OCI-LY3 (cell line): ENCODE measurements at regions not wholly inside any gene's neighbourhood (a gene's known extent, or its start where the extent isn't known, plus 50 kb on each side); places are given as distances from the start of the nearest gene placed in this dataset.

ENCODE experiments used
- H2AFZ ChIP-seq: fragments of 200-600, 300-600 bp; shearing (Covaris generic); 2 replicates; pipeline ENCODE4 v1.6.0; 2014; ENCODE audit warnings: antibody characterized with exemption, low read depth, low read length
- H3K27ac ChIP-seq: fragments of 200-600, 300-600 bp; sonication (generic); 2 replicates; pipeline ENCODE4 v1.5.1; 2014; ENCODE audit warnings: mild to moderate bottlenecking, low read length, moderate library complexity, mixed read lengths
- H3K27me3 ChIP-seq: fragments of 200-600, 300-600 bp; sonication (generic); 2 replicates; pipeline ENCODE4 v1.6.1; 2014; ENCODE audit warnings: low read depth, low read length, mixed read lengths
- H3K36me3 ChIP-seq: fragments of 200-600, 300-600 bp; sonication (generic); replicated peaks from 2 replicates; pipeline ENCODE3; 2014; ENCODE audit warnings: low read depth, low read length, mixed read lengths
- H3K4me1 ChIP-seq: fragments of 300-600, 200-600 bp; sonication (generic); 2 replicates; pipeline ENCODE4 v1.6.1; 2014; ENCODE audit warnings: low read length, mixed read lengths
- H3K4me2 ChIP-seq: fragments of 200-600, 300-600 bp; sonication (generic); 2 replicates; pipeline ENCODE4 v1.6.1; 2014; ENCODE audit warnings: low read length, mixed read lengths
- H3K4me3 ChIP-seq: fragments of 300-600, 200-600 bp; sonication (generic); 2 replicates; pipeline ENCODE4 v1.5.1; 2014; ENCODE audit warnings: antibody characterized with exemption, mild to moderate bottlenecking, low read length, moderate library complexity
- H3K79me2 ChIP-seq: fragments of 300-600, 200-600 bp; shearing (Covaris generic); 2 replicates; pipeline ENCODE4 v1.6.1; 2014; ENCODE audit warnings: mild to moderate bottlenecking, low read length, mixed read lengths
- H3K9ac ChIP-seq: fragments of 300-600, 200-600 bp; shearing (Covaris generic); 2 replicates; pipeline ENCODE4 v1.6.0; 2014; ENCODE audit warnings: mild to moderate bottlenecking, low read length, moderate library complexity
- H3K9me3 ChIP-seq: fragments of 200-600, 300-600 bp; shearing (Covaris generic); 2 replicates; pipeline ENCODE4 v1.6.1; 2014; ENCODE audit warnings: low read length, mixed read lengths; ENCODE audit not compliant: insufficient read depth
- H4K20me1 ChIP-seq: fragments of 200-600, 300-600 bp; sonication (generic); 2 replicates; pipeline ENCODE4 v1.6.1; 2016; ENCODE audit warnings: low read length, mixed read lengths; ENCODE audit not compliant: insufficient read depth
- EZH2phosphoT487 ChIP-seq: fragments of 200-600 bp; shearing (Covaris generic); IDR thresholded peaks from 2 replicates; pipeline ENCODE4 v1.6.1; 2018; ENCODE audit warnings: antibody characterized with exemption, mixed run types, low read depth
- TF ChIP-seq, protein P1 (sequence below): fragments of 200-600, 300-600 bp; sonication (generic); IDR thresholded peaks from 2 replicates; pipeline ENCODE4 v1.5.1; 2014; ENCODE audit warnings: antibody characterized with exemption, low read length, low read depth

DNA sequence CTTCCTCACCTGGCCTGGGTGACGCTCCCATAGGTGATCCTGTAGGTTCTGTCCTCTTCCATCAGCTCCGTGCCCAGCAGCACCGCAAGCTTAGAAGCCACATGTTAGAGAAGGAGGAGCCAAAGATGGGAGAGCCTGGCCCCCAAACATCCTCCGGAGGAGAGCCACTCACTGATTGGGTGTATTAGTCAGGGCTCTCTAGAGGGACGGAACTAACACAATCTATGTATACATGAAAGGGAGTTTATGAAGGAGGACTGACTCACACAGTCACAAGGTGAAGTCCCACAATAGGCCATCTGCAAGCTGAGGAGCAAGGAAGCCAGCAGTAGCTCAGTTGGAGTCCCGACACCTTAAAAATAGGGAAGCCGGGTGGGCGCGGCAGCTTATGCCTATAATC, 1273.1 kb upstream of the TMEM132C start:
- Histone ChIP-seq H3K4me3 (no peak overlapping the region), H3K36me3 (no peaks in the 10 kb centered on the region), H3K4me1 (no peaks in the 10 kb centered on the region), H3K9ac (no peak overlapping the region), H3K27me3 (no peaks in the 10 kb centered on the region), H3K27ac (no peak overlapping the region), H3K79me2 (no peaks in the 10 kb centered on the region), H2AFZ (no peak overlapping the region), H4K20me1 (no peaks in the 10 kb centered on the region), H3K4me2 (no peak overlapping the region), H3K9me3 (no peaks in the 10 kb centered on the region)
- TF ChIP-seq, protein P1, sequence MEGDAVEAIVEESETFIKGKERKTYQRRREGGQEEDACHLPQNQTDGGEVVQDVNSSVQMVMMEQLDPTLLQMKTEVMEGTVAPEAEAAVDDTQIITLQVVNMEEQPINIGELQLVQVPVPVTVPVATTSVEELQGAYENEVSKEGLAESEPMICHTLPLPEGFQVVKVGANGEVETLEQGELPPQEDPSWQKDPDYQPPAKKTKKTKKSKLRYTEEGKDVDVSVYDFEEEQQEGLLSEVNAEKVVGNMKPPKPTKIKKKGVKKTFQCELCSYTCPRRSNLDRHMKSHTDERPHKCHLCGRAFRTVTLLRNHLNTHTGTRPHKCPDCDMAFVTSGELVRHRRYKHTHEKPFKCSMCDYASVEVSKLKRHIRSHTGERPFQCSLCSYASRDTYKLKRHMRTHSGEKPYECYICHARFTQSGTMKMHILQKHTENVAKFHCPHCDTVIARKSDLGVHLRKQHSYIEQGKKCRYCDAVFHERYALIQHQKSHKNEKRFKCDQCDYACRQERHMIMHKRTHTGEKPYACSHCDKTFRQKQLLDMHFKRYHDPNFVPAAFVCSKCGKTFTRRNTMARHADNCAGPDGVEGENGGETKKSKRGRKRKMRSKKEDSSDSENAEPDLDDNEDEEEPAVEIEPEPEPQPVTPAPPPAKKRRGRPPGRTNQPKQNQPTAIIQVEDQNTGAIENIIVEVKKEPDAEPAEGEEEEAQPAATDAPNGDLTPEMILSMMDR = no peak
- TF ChIP-seq EZH2phosphoT487 = no peak

DNA sequence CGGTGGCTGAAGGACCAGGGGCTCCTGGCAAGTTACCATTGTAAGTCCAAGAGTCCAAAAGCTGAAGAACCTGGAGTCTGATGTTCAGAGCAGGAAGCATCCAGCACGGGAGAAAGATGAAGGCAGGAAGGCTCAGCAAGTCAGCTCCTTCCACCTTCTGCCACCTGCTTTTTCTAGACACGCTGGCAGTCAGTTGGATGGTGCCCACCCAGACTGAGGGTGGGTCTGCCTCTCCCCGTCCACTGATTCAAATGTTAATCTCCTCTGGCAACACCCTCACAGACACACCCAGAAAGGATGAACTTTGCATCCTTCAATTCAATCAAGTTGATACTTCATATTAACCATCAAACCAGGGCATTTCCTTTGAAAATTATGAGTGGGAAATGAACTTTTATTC, 1272.4 kb upstream of the TMEM132C start:
- H3K4me3 ChIP-seq = no peak overlapping the region
- H3K4me2 ChIP-seq = no peak overlapping the region
- no peak overlapping the region for H2AFZ ChIP-seq
- H3K36me3 ChIP-seq = no peaks in the 10 kb centered on the region
- H4K20me1 ChIP-seq = no peaks in the 10 kb centered on the region
- H3K4me1 ChIP-seq = no peaks in the 10 kb centered on the region
- H3K27me3 ChIP-seq = no peaks in the 10 kb centered on the region
- no peaks in the 10 kb centered on the region for H3K9me3 ChIP-seq
- H3K9ac ChIP-seq = no peak overlapping the region
- no peaks in the 10 kb centered on the region for H3K79me2 ChIP-seq
- H3K27ac ChIP-seq = no peak overlapping the region
- no peak for TF ChIP-seq EZH2phosphoT487
- TF ChIP-seq, protein P1 = no peak

DNA sequence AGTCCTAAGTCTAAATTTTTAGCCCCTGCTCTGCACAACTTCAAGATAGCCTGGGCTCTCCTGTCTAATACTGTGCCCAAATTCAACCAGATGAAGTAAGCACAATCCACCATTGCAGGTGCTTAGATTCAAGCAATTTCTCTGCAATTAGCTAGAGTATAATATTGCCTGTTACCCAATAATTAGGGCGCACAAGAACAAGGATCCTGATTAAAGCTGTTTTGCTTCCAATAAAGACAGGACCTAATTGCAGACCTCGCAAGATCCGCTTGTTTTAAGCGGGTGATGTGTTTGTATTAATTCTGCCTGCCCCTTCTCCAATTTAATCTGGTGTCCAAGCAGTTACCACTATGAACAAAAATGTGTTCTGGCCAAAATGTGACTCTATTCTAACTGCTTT, 1268.9 kb upstream of the TMEM132C start:
- Histone ChIP-seq H3K27ac (no peak overlapping the region), H3K36me3 (no peaks in the 10 kb centered on the region), H3K9ac (no peak overlapping the region), H3K4me1 (no peaks in the 10 kb centered on the region), H4K20me1 (no peaks in the 10 kb centered on the region), H3K4me3 (no peak overlapping the region), H3K4me2 (no peak overlapping the region), H2AFZ (no peak overlapping the region), H3K9me3 (no peaks in the 10 kb centered on the region), H3K79me2 (no peaks in the 10 kb centered on the region), H3K27me3 (no peaks in the 10 kb centered on the region)
- TF ChIP-seq, protein P1 = no peak
- TF ChIP-seq EZH2phosphoT487 = no peak

DNA sequence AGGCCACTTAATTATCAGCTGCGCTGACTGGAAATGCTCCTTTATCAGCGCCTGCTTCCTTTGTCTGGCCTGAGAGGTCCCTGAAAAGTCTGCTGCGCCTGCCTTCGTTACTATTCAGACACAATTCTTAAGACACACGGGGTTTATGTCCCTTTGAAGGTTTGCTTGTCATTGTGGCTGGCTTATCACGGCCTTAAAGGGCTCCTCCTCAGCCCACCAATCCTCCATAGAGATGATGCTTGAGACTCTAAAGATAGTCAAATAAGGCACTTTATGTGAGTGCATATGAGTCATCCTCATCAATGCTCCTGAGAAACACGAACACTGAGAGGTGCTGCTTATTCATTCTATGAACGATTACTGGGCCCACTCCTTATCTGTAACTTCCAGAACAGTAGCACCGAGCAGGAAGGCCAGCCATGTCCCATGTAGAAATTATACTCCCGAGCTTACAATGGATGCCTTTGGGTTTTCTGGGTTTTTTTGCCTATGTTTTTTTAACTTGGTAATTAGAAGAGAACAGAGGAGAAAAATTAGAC, 1268.2 kb upstream of the TMEM132C start:
- Histone ChIP-seq H3K9ac (no peak overlapping the region), H4K20me1 (no peaks in the 10 kb centered on the region), H3K79me2 (no peaks in the 10 kb centered on the region), H3K27ac (no peak overlapping the region), H2AFZ (no peak overlapping the region), H3K4me3 (no peak overlapping the region), H3K27me3 (no peaks in the 10 kb centered on the region), H3K4me1 (no peaks in the 10 kb centered on the region), H3K36me3 (no peaks in the 10 kb centered on the region), H3K4me2 (no peak overlapping the region), H3K9me3 (no peaks in the 10 kb centered on the region)
- TF ChIP-seq, protein P1 = no peak
- TF ChIP-seq EZH2phosphoT487 = no peak
